Liver (tissue), 8 donors: ENCODE measurements at regions not wholly inside any gene's neighbourhood (a gene's known extent, or its start where the extent isn't known, plus 50 kb on each side); places are given as distances from the start of the nearest gene placed in this dataset.

Experiments used
- DNase-seq: peaks from one replicate; pipeline ENCODE4 v3.0.0-alpha.2; 2017; ENCODE audit warnings: low spot score
- H3K27ac ChIP-seq, 2 donors: one replicate each; pipeline ENCODE4 v1.7.0; 2013; ENCODE audit warnings: inconsistent platforms in 2 of 2, low read length in 2 of 2, control low read depth in 1 of 2, low read depth in 1 of 2, mild to moderate bottlenecking in 1 of 2
- H3K27me3 ChIP-seq, 4 donors: one replicate each; pipeline versions ENCODE4 v1.6.1 to v1.7.0; 2013; ENCODE audit warnings: low read length in 3 of 4, inconsistent platforms in 1 of 4, mild to moderate bottlenecking in 1 of 4, moderate library complexity in 1 of 4; ENCODE audit not compliant: control insufficient read depth in 4 of 4, insufficient read depth in 4 of 4
- H3K36me3 ChIP-seq, 4 donors: one replicate each; pipeline versions ENCODE4 v1.6.1 to v1.7.0; 2013; ENCODE audit warnings: low read length in 3 of 4, mild to moderate bottlenecking in 3 of 4, low read depth in 1 of 4, moderate library complexity in 1 of 4; ENCODE audit not compliant: control insufficient read depth in 4 of 4, insufficient read depth in 3 of 4
- H3K4me1 ChIP-seq, 4 donors: one replicate each; pipeline versions ENCODE4 v1.6.1 to v1.7.0; 2013; ENCODE audit warnings: low read length in 3 of 4, mild to moderate bottlenecking in 3 of 4, moderate library complexity in 1 of 4; ENCODE audit not compliant: control insufficient read depth in 4 of 4, insufficient read depth in 4 of 4
- H3K4me3 ChIP-seq, 3 donors: one replicate each; pipeline versions ENCODE4 v1.6.1 to v1.7.0; 2013; ENCODE audit warnings: low read length in 3 of 3, control low read depth in 1 of 3, low read depth in 1 of 3, mild to moderate bottlenecking in 1 of 3
- H3K9ac ChIP-seq, 2 donors: one replicate each; pipeline ENCODE4 v1.7.0; 2013; ENCODE audit warnings: low read length in 2 of 2, mild to moderate bottlenecking in 2 of 2, moderate library complexity in 2 of 2, control low read depth in 1 of 2, low read depth in 1 of 2
- H3K9me3 ChIP-seq, 4 donors: one replicate each; pipeline versions ENCODE4 v1.6.1 to v1.7.0; 2013; ENCODE audit warnings: low read length in 3 of 4; ENCODE audit not compliant: control insufficient read depth in 4 of 4
- ATF3 ChIP-seq: IDR thresholded peaks from 2 replicates; pipeline ENCODE4 v1.6.1; 2016; ENCODE audit warnings: antibody characterized with exemption
- CTCF ChIP-seq: fragments of 150-350 bp; IDR thresholded peaks from 2 replicates; pipeline ENCODE4 v1.5.1; 2017; ENCODE audit warnings: improper control_type of control experiment, low read depth, low read length; ENCODE audit not compliant: missing input control
- EGR1 ChIP-seq, 2 donors: IDR thresholded peaks; 2 replicates each; pipeline ENCODE4 v1.6.1; 2016 to 2018; ENCODE audit warnings: antibody characterized with exemption in 2 of 2, low read depth in 2 of 2
- FOXA1 ChIP-seq: IDR thresholded peaks from 2 replicates; pipeline ENCODE4 v1.6.1; 2016; ENCODE audit warnings: antibody characterized with exemption
- FOXA2 ChIP-seq: IDR thresholded peaks from 2 replicates; pipeline ENCODE4 v1.6.1; 2016; ENCODE audit warnings: antibody characterized with exemption
- GABPA ChIP-seq, 2 donors: IDR thresholded peaks in 1 of 2; conservative IDR thresholded peaks in 1 of 2; 2 replicates each; pipeline ENCODE4 v1.6.1; 2016; ENCODE audit warnings: antibody characterized with exemption in 2 of 2, mild to moderate bottlenecking in 1 of 2, moderate library complexity in 1 of 2
- HNF4A ChIP-seq, 2 donors: conservative IDR thresholded peaks; 2 replicates each; pipeline ENCODE4 v1.6.1; 2016; ENCODE audit warnings: antibody characterized with exemption in 2 of 2, mild to moderate bottlenecking in 2 of 2
- HNF4G ChIP-seq: IDR thresholded peaks from 2 replicates; pipeline ENCODE4 v1.6.1; 2016; ENCODE audit warnings: antibody characterized with exemption
- JUND ChIP-seq, 2 donors: IDR thresholded peaks; 2 replicates each; pipeline ENCODE4 v1.6.1; 2016; ENCODE audit warnings: antibody characterized with exemption in 2 of 2
- MAX ChIP-seq: IDR thresholded peaks from 2 replicates; pipeline ENCODE4 v1.6.1; 2016; ENCODE audit warnings: antibody characterized with exemption
- NR2F2 ChIP-seq: IDR thresholded peaks from 2 replicates; pipeline ENCODE4 v1.6.1; 2016; ENCODE audit warnings: antibody characterized with exemption
- RAD21 ChIP-seq, 2 donors: IDR thresholded peaks; 2 replicates each; pipeline ENCODE4 v1.6.1; 2016; ENCODE audit warnings: antibody characterized with exemption in 2 of 2, mild to moderate bottlenecking in 2 of 2
- REST ChIP-seq: IDR thresholded peaks from 2 replicates; pipeline ENCODE4 v1.6.1; 2016; ENCODE audit warnings: antibody characterized with exemption, mild to moderate bottlenecking
- RXRA ChIP-seq, 2 donors: IDR thresholded peaks; 2 replicates each; pipeline ENCODE4 v1.6.1; 2017 to 2018; ENCODE audit warnings: antibody characterized with exemption in 2 of 2, mild to moderate bottlenecking in 1 of 2
- SP1 ChIP-seq: IDR thresholded peaks from 2 replicates; pipeline ENCODE4 v1.6.1; 2018; ENCODE audit warnings: antibody characterized with exemption, mild to moderate bottlenecking
- TAF1 ChIP-seq: conservative IDR thresholded peaks from 2 replicates; pipeline ENCODE4 v1.6.1; 2016; ENCODE audit warnings: antibody characterized with exemption, mild to moderate bottlenecking
- YY1 ChIP-seq: IDR thresholded peaks from 2 replicates; pipeline ENCODE4 v1.6.1; 2016; ENCODE audit warnings: antibody characterized with exemption, mild to moderate bottlenecking
- ZBTB33 ChIP-seq: IDR thresholded peaks from 2 replicates; pipeline ENCODE4 v1.6.1; 2016; ENCODE audit warnings: antibody characterized with exemption
- WGBS: extraction: QIAGEN DNeasy Blood & Tissue Kit; methylation state at CpG from one replicate; pipeline ENCODE4 v1.1.7; 2013; 5-methylcytosine and 5-hydroxymethylcytosine counted together
- donor health status: healthy.
- donor health status: healthy.
- donor health status: healthy.
- donor health status: healthy.
- donor health status: healthy.

- WGBS = 47% methylated on average over 3 of the region's 3 CpGs
- Histone ChIP-seq H3K4me1 (no peaks in the 10 kb centered on the region), H3K9ac (no peak overlapping the region), H3K36me3 (no peaks in the 10 kb centered on the region), H3K27ac (no peak overlapping the region), H3K4me3 (no peak overlapping the region), H3K27me3 (peaks cover 0 to 5% (median 0%) of the 10 kb centered on the region in 4 donors), H3K9me3 (peaks cover 0 to 2% (median 0%) of the 10 kb centered on the region in 4 donors)
- no peak for DNase-seq
- TF ChIP-seq NR2F2 (no peak), RXRA (IDR thresholded peaks at IDR 0.05) (no peak), RAD21 (IDR thresholded peaks at IDR 0.05) (no peak), REST (no peak), YY1 (no peak), HNF4G (no peak), MAX (no peak), JUND (IDR thresholded peaks at IDR 0.05) (no peak), GABPA (IDR thresholded peaks at IDR 0.05 in 1 of 2, conservative IDR thresholded peaks at IDR 0.05 in 1 of 2) (no peak), FOXA2 (no peak), ZBTB33 (no peak), FOXA1 (no peak), EGR1 (IDR thresholded peaks at IDR 0.05; ENCODE audit: low read depth in 2 of 2) (no peak), HNF4A (conservative IDR thresholded peaks at IDR 0.05) (no peak), TAF1 (no peak), CTCF (no peak), SP1 (no peak), ATF3 (no peak)
These were observed 151.2 kb upstream of the KCNN2 start for GRCh38 chr5:114210662-114211061.
